Esophagus squamous epithelium (tissue), 5 donors: ENCODE measurements at regions not wholly inside any gene's neighbourhood (a gene's known extent, or its start where the extent isn't known, plus 50 kb on each side); places are given as distances from the start of the nearest gene placed in this dataset.

ENCODE experiments used
- DNase-seq: peaks from one replicate; lab custom pipeline; 2025; lab: John Stamatoyannopoulos, UW
- H3K27ac ChIP-seq, 4 donors: fragments of 200-600 bp; sonication (generic); one replicate each; pipeline ENCODE4 v1.5.1; 2016 to 2019; ENCODE audit warnings: mild to moderate bottlenecking in 1 of 4
- H3K27me3 ChIP-seq, 4 donors: fragments of 200-600 bp; sonication (generic); 1 replicate in 3 of 4; 2 replicates in 1 of 4; pipeline versions ENCODE4 v1.5.1 to v1.6.0; 2017 to 2021; ENCODE audit warnings: antibody characterized with exemption in 1 of 4
- H3K36me3 ChIP-seq, 3 donors: fragments of 200-600 bp; sonication (generic); one replicate each; pipeline ENCODE4 v1.5.1; 2016 to 2019
- H3K4me1 ChIP-seq, 3 donors: fragments of 200-600 bp; sonication (generic); one replicate each; pipeline ENCODE4 v1.5.1; 2017 to 2019
- H3K4me3 ChIP-seq, 4 donors: fragments of 200-600 bp; sonication (generic); 1 replicate in 3 of 4; 2 replicates in 1 of 4; pipeline ENCODE4 v1.5.1; 2016 to 2019; ENCODE audit warnings: mild to moderate bottlenecking in 2 of 4, moderate library complexity in 1 of 4
- H3K9me3 ChIP-seq, 3 donors: fragments of 200-600 bp; sonication (generic); one replicate each; pipeline ENCODE4 v1.5.1; 2016 to 2019
- POLR2A ChIP-seq, 4 donors: fragments of 450-650 bp; IDR thresholded peaks; one replicate each; pipeline ENCODE4 v1.6.1; 2017; ENCODE audit warnings: antibody characterized with exemption in 4 of 4, mild to moderate bottlenecking in 4 of 4, moderate library complexity in 3 of 4
- WGBS, 2 donors: methylation state at CpG; one replicate each; pipeline ENCODE4 v1.1.5; 2018; 5-methylcytosine and 5-hydroxymethylcytosine counted together
- intact Hi-C: fragments of 100-400 bp; cut with DNase I; formaldehyde crosslinking; loops from one replicate; pipeline ENCODE4 v1.15.0; 2022
- TF ChIP-seq, protein P1 (sequence below), 6 experiments: fragments of 450-650 bp in 4 of 6; fragments of 200-600 bp in 2 of 6; sonication (generic) in 2 of 6; IDR thresholded peaks; one replicate each; pipeline ENCODE4 v1.5.1; 2016 to 2019; ENCODE audit warnings: antibody characterized with exemption in 6 of 6, mild to moderate bottlenecking in 4 of 6, moderate library complexity in 4 of 6
- donor health status: DM: yes; HTN: yes; CAD: no.

DNA sequence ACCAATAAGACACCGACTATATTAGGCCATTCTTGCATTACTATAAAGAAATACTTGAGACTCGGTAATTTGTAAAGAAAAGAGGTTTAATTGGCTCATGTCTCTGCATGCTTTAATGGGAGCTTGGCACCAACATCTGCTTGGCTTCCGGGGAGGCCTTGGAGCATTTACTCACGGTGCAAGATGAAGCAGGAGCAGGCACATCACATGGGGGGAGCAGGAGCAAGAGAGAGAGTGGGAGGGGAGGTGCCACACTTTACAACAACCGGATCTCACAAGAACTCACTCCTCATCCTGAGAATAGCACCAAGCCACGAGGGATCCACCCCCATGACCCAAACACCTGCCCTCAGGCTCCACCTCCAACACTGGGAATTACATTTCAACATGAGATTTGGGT is 224.8 kb downstream of the KLF5 start:
- WGBS, 2 donors: 54 to 56% methylated on average over 6 of the region's 6 CpGs
- no peaks in the 10 kb centered on the region for H3K27me3 ChIP-seq
- H3K4me3 ChIP-seq: no peak overlapping the region
- TF ChIP-seq, protein P1, sequence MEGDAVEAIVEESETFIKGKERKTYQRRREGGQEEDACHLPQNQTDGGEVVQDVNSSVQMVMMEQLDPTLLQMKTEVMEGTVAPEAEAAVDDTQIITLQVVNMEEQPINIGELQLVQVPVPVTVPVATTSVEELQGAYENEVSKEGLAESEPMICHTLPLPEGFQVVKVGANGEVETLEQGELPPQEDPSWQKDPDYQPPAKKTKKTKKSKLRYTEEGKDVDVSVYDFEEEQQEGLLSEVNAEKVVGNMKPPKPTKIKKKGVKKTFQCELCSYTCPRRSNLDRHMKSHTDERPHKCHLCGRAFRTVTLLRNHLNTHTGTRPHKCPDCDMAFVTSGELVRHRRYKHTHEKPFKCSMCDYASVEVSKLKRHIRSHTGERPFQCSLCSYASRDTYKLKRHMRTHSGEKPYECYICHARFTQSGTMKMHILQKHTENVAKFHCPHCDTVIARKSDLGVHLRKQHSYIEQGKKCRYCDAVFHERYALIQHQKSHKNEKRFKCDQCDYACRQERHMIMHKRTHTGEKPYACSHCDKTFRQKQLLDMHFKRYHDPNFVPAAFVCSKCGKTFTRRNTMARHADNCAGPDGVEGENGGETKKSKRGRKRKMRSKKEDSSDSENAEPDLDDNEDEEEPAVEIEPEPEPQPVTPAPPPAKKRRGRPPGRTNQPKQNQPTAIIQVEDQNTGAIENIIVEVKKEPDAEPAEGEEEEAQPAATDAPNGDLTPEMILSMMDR (IDR thresholded peaks at IDR 0.05): no peak
- TF ChIP-seq POLR2A (IDR thresholded peaks at IDR 0.05): no peak
- H3K4me1 ChIP-seq: peaks cover 0 to 29% (median 0%) of the 10 kb centered on the region in 3 donors
- no peak overlapping the region for H3K27ac ChIP-seq
- no peaks in the 10 kb centered on the region for H3K9me3 ChIP-seq
- intact Hi-C loops: no loop called here
- H3K36me3 ChIP-seq: no peaks in the 10 kb centered on the region
- no peak for DNase-seq

DNA sequence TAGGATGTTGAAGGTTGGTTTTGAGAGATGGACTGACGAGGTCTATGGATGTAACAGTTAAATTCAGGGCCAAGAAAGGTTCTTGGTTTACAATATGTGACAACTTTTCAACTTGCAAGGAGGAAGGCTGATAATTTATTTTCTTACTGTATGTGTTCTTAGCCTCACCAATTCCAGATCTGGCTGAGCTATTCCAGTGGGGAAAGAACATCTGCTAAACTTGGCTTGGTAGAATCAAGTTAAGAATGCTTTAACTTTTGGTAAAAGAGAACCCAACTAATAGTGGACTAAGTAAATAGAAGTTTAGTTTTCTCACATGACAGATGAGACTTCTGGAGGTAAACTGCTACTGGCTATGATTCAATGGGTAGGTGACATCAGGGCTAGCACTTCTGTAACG is 222.9 kb downstream of the KLF5 start:
- intact Hi-C loops: no loop called here
- Histone ChIP-seq H3K36me3 (no peaks in the 10 kb centered on the region), H3K27me3 (no peaks in the 10 kb centered on the region), H3K9me3 (peaks cover 0 to 2% (median 0%) of the 10 kb centered on the region in 3 donors), H3K4me1 (peaks cover 0 to 16% (median 0%) of the 10 kb centered on the region in 3 donors), H3K27ac (no peak overlapping the region), H3K4me3 (no peak overlapping the region)
- TF ChIP-seq POLR2A (IDR thresholded peaks at IDR 0.05): no peak
- TF ChIP-seq, protein P1 (IDR thresholded peaks at IDR 0.05): no peak
- WGBS, 2 donors: 82 to 88% methylated on average over 2 of the region's 2 CpGs
- DNase-seq: no peak

DNA sequence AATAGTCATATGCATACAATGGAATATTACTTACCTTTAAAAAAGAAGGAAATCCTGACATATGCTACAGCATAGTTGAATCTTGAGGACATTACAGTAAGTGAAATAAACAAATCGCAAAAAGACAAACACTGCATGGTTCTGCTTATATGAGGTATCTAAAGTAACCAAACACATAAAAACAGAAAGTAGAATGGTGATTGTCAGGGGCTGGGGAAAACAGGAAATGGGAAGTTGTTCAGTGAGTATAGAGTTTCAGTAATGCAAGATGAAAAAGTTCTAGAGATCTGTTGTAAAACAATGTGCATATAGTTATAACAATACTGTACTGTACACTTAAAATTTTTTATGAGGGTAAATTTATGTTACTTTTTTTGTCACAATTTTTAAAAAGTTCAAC is 219.4 kb downstream of the KLF5 start:
- no peak overlapping the region for H3K27ac ChIP-seq
- no peak for DNase-seq
- intact Hi-C loops: no loop called here
- H3K9me3 ChIP-seq: peaks cover 0 to 6% (median 0%) of the 10 kb centered on the region in 3 donors
- H3K4me3 ChIP-seq: no peak overlapping the region
- no peaks in the 10 kb centered on the region for H3K27me3 ChIP-seq
- H3K36me3 ChIP-seq: no peaks in the 10 kb centered on the region
- 75 to 90% methylated on average over 1 of the region's 1 CpG for WGBS, 2 donors
- TF ChIP-seq, protein P1 (IDR thresholded peaks at IDR 0.05): no peak
- no peak for TF ChIP-seq POLR2A (IDR thresholded peaks at IDR 0.05)
- peaks cover 0 to under 1% (median 0%) of the 10 kb centered on the region in 3 donors for H3K4me1 ChIP-seq

DNA sequence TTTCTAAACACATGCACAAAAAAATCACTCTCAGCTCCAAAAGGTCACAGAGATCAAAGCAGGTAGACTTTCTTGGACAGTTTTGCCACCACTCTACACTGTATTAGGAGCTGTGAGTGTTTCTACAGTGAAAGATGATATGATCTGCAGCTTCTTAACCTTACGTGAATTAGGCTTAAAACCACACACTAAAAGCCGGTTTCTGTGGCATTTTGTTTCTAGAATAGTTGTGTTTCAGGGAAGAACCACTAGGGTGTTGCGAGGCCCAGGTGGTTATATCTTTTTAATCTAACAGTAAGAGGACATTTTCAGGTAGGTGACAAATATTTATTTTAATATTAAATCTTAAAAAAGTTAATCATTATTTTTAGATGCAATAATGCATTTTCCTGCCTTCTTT is 216.4 kb downstream of the KLF5 start:
- H3K27me3 ChIP-seq: no peaks in the 10 kb centered on the region
- H3K4me3 ChIP-seq: no peak overlapping the region
- H3K9me3 ChIP-seq: peaks cover 0 to 6% (median 0%) of the 10 kb centered on the region in 3 donors
- intact Hi-C loops: no loop called here
- no peaks in the 10 kb centered on the region for H3K36me3 ChIP-seq
- 62 to 92% methylated on average over 3 of the region's 3 CpGs for WGBS, 2 donors
- no peak for DNase-seq
- no peak overlapping the region for H3K27ac ChIP-seq
- no peak for TF ChIP-seq POLR2A (IDR thresholded peaks at IDR 0.05)
- no peaks in the 10 kb centered on the region for H3K4me1 ChIP-seq

DNA sequence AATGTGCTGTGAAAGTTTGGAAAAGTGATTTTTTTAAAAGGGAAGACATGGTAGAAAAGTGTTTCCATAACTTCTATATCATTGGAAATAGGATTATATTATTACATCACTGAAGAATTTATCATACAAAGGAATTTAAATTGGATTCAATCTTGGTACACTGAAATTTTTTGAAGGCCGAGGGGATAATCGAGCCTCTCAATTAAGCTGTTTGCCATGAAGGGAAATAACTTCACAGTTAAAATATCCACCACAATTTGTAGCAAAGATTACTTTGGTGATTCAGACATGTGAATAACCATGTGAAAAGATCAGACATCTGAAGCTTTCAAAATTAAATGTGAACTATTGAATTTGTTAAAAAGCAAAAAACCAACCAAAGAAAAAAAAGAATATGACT is 215.3 kb downstream of the KLF5 start:
- Histone ChIP-seq H3K27me3 (no peaks in the 10 kb centered on the region), H3K9me3 (peaks cover 0 to 6% (median 0%) of the 10 kb centered on the region in 3 donors), H3K27ac (no peak overlapping the region), H3K36me3 (no peaks in the 10 kb centered on the region), H3K4me3 (no peak overlapping the region), H3K4me1 (no peaks in the 10 kb centered on the region)
- TF ChIP-seq, protein P1 (IDR thresholded peaks at IDR 0.05): no peak
- TF ChIP-seq POLR2A (IDR thresholded peaks at IDR 0.05): no peak
- 74 to 86% methylated on average over 2 of the region's 2 CpGs for WGBS, 2 donors
- intact Hi-C loops: no loop called here
- DNase-seq: no peak

DNA sequence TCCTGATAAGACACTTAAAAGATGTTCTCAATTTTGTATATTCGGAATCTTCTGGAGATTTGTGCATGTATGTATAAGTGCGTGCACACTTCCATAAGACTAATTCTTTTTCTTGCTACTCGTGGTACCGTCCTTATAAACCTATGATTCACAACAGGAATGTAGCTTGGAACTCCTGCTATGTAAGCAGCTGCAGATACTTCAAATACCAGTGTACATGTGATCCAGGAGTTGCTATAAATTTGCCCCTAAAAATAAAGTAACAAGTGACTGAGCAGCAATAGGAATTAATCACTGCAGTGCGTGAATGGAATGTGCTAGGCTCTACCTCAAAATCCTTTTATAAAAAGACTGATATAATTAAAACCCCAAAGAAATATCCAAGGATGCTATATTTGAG is 214.9 kb downstream of the KLF5 start:
- peaks cover 0 to 6% (median 0%) of the 10 kb centered on the region in 3 donors for H3K9me3 ChIP-seq
- no peak overlapping the region for H3K4me3 ChIP-seq
- no peaks in the 10 kb centered on the region for H3K36me3 ChIP-seq
- TF ChIP-seq, protein P1 (IDR thresholded peaks at IDR 0.05): no peak
- no peak for TF ChIP-seq POLR2A (IDR thresholded peaks at IDR 0.05)
- 74 to 90% methylated on average over 5 of the region's 5 CpGs for WGBS, 2 donors
- peaks cover 0 to 2% (median 0%) of the 10 kb centered on the region in 3 donors for H3K4me1 ChIP-seq
- DNase-seq: no peak
- no peak overlapping the region for H3K27ac ChIP-seq
- intact Hi-C loops: no loop called here
- H3K27me3 ChIP-seq: no peaks in the 10 kb centered on the region
